Fibroblast of the conjunctiva (primary cell): ENCODE measurements at regions not wholly inside any gene's neighbourhood (a gene's known extent, or its start where the extent isn't known, plus 50 kb on each side); places are given as distances from the start of the nearest gene placed in this dataset.

Experiments
- DNase-seq: peaks from one replicate; pipeline ENCODE4 v3.0.0-alpha.2; 2010; ENCODE audit warnings: low read depth

DNA sequence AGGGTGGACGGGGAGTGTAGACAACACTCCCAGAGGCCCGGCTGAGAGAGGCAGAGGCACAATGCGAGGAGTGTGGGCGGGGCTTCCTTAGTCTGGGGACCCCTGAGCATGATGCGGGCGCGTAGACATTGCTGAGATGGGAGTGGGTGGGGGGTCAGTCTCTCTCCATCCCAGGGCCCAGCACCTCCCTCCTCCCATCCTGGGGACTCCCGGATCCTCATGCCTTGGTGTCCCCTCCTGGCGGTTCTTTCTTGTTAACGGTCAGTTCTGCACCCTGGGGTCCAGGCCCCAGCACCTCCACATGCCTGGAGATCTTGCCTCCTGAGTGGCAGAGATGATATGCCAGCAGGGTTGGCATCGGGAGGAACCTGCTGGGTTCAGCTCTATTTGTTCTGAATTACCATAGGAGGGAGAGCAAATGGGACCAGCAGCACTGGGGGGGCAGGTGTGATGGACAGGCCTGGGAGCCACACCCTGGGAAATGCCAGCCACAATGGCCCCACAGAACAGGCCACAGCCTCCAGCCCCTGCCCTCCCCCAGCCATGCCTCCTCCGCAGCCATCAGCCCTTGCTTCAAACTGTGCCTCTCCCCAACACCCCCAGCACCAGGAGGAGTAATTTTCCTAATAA lies 55.7 kb downstream of the RTL6 start:
- no peak for DNase-seq

DNA sequence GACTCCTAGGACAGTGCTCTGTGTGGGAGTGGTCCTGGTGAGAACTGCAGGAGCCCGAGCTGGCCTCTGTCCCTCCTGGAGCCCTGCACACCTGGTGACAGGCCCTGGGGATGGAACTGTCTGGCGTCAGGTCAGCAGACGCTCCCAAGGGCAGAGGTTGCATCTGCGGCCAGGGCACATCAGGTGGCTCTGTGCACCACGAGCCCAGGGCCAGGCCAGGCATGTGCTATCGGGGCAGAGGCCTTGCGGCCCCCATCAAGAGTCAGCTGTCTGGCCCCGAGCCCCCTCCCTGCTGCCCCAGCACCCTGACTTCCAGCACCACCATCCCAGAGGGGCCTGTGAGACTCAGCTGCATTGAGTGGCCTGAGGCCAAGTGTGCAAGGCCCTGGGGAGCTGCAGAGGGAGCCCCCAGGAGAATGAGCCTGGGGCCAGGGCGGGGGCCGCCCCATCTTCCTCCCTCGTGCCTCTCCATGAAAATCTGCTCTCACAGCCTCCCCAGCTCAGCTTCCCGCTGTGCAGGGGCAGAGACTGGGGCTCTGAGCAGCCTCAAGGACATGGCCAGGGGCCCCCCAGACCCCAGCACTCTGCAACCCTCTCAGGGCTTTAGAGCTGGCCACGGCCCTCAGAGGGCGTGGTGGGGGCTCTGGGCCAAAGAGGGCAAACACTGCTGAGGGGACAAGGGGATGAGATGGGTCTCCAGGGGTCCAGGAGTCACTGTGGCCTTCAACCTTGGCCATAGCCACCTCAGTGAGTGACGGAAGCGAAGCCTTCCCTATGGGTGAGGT lies 56.4 kb downstream of the RTL6 start:
- no peak for DNase-seq

DNA sequence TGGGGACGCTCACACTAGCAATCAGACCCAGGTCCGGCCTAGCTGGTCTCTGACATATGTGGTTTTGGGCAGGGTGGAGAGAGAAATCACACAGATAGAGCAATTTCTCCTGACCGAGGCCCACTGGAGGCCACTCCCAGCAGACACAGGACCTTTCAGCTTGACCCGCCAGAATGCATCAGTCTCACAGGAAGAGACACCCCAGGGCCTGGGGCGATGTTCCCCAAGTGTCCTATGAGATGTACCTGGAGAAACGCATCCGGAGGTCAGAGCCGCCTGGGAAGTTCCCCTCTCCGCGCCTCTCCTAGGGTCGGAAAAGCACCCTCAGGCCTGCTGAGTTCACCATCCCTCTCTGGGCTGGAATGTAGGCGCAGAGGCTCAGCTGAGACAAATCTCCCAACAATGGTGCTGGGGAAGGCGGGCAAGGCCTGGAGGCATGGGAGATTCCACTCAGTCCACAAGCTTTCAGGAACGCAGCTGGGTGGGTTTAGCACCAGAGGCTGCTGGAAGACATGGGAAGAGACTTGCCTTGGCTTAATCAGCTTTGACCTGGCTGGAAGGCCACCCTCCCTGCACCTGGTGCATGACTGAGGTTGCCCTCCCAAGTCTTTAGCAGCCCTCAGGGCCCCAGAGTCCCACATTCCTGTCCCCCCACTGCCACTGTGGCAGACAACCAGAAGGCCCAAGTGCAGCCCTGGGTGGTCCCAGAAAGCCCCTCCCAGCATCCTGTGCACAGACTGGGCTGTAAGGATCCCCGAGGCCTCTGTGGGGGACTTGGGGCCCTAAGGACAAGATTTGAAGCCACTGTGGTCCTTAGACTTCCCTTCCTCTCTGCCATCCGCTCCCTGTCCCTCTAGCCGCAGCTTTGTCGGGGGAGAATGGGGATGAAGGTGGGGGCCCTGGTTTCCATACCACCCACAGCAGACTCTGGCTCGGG lies 57.5 kb downstream of the RTL6 start:
- no peak for DNase-seq

DNA sequence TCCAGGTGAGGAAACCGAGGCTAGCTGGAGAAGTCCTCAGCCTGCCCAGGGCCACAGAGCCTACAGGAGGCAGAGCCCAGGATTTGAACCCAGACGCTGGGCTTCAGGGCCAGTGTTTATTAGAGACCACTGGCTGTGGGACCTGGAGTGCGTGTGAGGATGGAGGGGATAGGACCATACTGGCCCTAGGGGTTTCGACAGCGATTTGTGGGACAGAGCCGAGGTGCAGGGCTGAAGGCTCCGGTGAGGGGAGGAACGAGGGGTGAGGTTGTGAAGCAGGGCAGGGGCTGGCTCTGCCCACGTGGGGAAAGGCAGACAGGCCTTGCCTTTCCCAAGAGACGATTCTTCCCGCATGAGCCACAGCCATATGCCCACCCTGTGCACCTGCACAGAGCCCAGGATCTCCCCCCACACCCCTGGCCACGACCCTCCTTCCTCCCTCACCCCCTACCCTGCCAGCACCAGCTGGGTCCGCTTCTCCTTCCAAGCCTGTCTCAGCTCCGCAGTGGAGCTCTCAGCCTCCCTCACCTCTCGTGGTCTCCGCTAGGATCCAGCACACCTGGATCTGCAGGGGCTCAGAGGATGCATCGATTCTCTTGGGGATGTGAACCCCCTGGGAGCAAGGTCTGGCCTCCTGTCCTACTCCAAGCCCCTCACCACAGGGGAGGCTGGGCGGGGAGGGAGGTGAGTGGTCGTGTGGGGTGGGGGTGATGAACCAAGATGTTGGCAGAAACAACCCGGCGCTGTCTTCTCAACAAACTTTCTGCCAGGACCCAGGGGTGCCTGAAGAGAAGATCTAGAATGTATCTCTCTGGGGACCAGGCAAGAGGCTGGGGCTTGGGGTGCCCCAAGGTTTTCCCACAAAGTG lies 58.4 kb downstream of the RTL6 start:
- DNase-seq, result no peak

DNA sequence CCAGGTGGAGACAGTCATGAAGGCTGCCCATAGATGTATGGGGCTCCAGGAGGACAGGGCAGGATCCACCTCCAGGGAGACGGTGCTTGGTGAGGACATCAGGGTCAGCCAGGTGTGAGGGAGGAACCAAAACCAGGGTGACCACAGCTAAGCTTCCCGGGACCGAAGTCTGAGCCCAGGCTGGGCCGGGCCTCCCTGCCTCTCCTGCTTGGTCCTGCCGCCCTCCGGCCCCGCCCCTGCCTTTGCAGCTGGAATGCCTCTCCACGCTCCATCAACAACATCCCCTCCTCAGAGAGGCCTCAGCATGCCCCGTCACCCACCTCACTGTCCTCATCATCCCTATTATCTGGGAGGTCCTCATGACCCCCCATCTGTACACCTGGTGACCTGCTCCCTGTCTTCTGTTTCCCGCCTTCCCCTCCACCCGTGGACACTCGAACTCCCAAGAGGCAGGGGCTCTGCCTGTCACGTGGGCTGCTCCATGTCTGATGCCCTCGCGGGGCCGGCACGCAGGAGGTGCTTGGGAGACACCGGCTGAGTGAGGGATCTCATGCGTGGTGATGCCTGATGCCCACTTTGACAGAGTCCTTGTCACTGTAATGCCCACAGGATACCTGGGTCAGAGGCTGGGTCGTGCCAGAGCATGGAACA lies 59.4 kb downstream of the RTL6 start:
- no peak for DNase-seq

DNA sequence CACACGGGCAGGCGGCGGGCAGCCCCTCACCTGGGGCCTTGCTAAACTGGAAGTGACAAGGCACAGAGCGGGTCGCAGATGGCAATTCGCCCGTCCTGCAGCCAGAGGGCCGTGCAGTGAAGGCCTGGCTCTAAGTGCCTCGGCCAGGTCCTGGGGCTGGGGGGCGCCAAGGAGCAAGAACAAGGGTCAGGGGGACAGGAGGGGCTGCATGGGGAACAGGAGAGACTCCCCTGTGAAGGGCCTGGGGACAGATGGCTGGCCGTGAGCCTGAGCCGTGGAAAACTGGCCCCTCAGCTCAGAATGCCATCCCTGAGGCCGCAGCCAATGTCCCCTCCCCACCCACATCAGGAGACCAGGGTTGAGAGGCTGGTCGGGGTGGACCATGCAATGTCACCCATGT lies 60.0 kb downstream of the RTL6 start:
- no peak for DNase-seq

DNA sequence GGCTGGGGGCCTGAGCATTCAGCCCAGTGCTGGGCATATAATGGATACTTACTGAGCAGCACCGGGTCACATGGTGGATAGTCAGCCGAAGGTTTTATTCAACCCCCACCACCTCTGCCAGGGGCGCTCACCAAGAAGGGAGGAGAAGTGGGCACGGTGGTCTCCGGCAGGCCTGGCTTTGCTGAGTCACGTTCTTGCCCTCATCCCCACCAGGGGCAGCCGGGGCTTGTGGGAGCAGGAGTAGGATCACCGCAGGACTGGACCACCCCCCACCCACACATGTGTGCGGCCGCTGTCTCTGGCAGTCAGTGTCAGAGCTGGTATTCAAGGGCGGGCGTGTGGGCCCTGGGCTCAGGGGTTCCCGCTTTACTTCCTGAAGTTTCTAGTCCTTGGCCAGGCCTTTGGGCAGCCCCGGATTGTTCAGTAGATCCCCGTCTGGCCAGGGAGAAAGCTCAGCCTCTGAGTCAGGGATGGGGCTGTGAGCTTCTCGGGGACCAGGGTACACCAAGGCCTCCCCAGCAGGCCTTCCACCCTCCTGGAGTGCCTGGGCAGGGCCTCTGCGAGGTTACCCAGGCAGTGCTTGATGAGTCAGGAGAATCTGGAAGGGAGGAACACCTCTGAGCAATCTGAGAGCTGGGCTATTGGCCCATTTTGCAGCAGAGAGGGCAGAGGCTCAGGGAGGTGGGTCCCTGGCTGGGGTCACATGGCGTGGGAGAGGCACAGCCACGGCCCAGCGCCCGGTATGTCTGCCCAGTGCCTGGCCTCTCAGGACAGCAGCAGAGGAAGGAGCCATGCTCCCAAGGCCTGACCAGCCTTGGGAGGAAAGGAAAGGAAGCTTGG lies 60.6 kb downstream of the RTL6 start:
- no peak for DNase-seq

DNA sequence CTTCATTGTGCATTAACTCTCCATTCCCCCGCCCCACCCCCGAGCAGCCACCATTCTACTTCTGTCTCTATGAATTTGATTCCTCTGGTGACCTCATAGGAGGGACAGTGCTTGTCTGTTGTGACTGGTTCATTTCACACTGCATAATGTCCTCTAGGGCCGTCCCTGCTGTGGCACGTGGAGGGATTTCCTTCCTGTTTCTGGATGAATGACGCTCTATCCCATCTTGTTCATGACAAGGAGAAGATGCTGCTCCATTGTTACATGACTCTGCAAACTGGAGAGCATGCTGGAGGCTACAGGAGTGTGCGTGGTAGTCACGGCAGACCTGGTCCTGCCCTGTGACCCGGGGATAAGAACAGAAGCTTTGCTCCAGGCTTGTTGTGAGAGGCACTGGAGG lies 61.3 kb downstream of the RTL6 start:
- no peak for DNase-seq

DNA sequence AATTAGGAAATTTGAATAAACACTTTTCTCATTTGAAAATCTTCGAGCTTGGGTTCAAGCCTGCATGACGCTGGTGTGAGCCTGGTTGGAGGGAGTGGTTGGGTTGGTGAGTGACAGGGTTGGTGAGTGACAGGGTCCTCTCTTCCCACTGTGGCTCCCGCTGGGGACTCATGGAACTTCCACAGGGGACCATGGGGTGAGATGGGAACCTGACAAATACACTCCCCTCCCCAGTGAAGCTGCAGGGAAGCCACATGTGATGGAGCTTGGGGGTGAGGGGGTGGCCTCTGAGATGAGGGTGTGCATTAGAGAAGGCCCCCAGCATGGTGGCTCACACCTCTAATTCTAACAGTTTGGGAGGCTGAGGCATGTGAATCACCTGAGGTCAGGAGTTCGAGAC lies 66.8 kb downstream of the RTL6 start:
- DNase-seq, result no peak

DNA sequence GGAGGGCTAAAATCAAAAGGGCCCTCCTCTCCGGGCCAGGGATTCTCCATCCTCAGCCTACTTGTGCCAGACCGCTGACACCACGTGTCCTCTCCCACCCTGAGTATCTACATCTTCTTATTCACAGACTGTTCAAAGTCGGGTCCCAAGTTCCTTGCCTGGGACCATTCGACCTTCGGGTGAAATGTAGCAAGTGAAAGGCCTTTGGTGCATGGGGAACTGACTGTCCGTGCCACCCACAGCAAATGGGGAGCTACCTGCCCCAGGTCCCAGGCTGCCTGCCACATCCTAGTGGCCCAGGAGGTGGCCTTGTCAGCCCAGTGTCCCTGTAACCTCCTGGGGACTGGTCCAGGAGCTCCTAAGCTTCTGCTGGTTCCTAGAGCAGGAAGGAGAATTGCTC lies 67.3 kb downstream of the RTL6 start:
- DNase-seq, result no peak

DNA sequence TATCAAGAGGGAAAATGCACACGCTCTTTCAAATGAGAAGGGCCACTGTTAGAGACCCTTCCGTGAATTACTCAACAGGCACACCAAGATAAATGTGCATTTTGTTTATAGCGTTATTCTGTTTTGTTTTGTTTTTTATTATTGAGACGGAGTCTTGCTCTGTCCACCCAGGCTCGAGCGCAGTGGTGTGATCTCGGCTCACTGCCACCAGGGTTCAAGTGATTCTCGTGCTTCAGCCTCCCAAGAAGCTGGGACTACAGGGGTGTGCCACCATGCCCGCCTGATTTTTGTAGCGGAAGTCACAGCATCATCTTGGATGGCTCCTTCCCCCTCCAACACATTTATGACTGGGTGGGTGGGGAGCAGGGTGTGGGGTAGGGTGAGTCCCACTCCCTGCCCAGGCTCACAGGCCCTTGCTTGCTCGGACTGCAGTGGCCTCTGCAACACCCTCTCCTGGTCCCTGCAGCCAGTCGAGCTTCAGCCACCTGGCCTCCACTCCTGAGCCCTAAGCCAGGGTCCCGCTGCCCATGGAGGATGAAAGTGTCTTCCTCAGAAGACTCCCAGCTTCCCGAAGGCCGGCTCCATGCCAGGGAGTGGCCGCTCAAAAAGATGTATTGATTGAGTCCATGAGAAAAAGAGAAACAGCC lies 68.0 kb downstream of the RTL6 start:
- DNase-seq, result no peak

DNA sequence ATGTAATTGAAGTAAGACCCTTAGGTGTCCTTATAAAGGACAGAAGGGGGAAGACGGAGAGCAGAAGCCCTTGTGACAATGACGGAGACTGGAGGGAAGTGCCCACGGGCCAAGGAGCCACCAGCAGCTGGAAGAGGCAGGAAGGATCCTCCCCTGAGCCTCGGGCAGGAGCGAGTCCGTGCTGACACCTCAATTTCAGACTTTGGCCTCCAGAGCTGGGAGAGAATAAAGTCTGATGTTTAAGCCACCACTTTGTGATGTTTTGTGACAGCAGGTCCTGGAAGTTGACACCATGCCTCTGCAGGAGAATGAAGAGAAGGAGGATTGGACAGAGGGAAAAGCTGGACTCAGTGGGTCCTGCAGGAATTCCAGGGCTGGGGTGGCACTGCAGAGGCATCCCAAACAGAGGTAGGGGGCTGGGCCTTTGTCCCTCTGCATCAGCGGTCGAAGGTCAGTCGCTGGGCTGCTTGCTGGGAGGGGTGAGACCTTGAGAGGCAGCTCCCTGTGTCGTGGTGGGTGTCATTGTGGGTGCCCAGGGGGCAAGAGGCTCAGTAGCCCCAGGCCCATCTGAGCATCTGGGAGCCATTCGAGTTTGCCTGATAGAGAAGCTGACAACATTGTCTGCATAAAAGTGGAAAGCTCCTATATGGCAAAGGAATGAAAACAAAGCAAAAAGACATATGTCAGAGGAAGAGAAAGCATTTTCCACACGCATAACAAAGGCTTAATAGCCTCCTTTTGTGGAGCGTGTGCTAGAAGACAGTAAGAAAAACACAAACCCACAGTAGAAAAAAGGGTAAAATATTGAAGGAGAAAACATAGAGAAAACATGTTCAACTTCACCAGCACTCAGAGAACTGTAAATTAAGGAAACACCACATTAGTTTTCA lies 68.8 kb downstream of the RTL6 start:
- no peak for DNase-seq

DNA sequence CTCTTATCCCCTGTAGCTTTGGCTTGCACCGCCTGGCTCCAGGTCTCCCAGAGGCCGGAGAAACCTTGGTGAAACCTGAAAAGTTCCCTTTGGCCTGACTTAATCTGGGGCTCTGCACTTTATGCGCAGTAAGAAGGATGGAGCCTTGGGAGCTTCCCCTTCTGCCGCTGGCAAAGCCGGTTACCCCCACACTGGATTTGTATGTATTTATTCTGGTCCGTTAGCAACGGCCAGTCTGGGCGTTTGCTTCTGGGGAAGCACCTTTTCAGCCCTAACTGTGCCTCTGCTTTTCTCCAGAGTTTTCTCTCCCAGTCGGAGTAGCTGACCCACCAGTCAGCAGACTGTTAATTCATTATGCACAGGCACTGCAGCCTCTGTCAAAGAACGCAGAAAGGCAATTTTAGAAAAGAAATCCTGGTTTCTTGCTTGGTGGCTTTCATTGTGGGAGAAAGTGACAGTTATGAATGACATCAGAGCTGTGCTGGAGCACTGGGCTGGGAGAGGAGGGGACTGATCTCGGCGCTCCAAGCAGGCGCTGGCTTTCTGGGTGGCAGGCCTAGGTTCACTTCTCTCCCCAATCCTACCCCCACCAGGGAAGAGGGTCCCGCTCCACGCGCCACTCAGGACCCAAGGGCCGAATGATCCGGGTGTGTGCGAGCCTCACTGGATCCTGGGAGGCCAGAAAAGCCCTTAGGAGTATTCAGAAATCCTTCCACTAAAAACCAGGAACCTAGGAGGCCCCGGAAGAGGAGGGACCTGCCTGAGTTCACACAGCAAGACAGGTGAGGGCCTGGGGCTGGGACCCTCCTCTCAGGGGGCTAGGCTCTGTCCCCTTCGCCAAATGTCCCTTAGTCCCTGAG lies 70.2 kb downstream of the RTL6 start:
- no peak for DNase-seq

DNA sequence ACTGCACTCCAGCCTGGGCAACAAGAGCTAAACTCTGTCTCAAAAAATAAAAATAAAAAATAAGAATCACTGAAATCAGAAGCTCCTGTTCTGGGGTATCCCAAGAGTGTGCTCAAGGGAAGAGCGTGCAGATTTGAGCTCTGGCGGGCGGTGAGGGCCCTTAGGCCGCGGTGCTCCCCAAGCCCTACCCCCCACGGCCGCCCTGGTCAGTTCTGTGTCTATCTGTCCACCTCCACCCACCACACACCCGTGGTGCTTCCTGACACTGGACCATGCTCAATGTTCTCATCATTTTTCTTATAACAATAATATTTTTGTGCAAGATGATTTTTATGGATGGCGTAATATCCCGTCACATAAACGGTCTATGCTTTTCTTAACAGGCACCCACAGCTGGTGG lies 71.1 kb downstream of the RTL6 start:
- DNase-seq, result no peak

DNA sequence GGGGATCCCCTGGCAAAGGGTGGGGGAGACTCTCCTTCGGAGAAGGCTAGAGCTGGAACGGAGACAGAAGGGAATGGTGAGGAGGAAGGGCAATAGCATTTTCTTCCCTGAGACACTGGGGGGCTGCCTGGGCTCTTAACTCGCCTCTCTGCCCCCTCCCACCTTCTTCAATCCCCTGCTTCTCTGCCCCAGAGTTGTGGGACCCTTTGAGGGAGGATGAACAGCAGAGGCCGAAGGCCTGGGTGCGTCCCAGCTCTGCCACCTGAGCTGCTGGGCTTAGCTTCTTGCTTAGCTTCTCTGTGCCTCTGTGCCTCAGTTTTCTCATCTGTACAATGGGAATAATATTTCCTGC lies 72.4 kb downstream of the RTL6 start:
- DNase-seq, result no peak

DNA sequence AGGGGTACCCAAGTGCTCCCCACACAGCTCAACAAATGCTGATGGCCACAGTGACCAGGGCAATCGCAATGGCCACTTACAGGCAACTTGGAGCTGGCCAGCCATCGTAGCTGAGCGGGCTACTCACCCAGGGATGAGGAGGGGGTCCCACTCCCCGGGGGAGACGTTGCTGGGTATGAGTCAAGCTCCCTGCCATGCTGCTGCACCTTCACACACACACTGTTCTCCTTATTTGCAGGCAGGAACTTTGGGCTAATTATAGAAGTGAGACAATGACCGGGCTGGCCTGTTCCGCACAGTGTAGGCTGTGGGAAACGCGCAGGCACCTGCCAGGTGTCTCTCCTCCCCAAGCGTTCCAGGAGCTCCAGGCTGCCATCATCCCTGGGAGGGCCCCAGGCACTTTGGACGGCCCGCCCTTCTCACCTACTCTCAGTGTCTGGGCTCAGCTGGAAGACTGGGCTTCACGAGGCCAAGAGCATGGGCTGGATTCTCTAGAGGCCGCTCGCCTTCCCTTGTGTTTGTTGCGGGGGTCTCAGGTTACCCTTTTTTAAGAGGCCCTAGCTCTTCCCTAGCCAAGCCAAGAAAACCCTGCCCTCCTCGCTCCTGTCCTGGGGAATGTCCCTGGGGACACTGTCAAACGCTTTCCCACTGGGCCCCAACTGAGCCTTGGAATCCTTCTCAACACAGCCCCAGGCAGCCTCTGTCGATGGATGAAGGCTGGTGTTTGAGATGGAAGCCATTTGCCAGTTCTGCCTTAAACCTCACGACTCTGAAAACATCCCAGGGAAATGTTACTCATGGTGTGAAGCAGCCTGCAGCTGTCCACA lies 73.0 kb downstream of the RTL6 start:
- no peak for DNase-seq

DNA sequence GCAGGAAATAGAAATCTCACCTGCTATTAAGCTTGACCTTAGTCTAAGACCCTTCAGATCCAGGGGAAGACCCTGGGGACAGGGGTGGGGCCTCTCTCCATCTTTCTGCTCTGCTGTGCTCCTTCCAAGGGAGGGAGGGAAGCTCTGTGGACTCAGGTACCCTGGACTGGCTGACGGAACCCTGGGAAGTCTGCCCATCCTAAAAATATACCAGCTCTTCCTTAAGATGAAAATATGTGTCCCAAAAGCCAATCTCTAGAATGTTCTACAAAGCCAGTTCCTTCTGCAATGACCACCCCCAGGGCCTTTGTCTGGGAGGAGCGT lies 73.7 kb downstream of the RTL6 start:
- DNase-seq, result no peak
